GM21526 (cell line): ENCODE measurements at regions not wholly inside any gene's neighbourhood (a gene's known extent, or its start where the extent isn't known, plus 50 kb on each side); places are given as distances from the start of the nearest gene placed in this dataset.
"Not testable (repeated sequence)": the region's sequence is repeated elsewhere in the genome, so short reads cannot be mapped to it uniquely, and the experiment has no call there.

ENCODE experiments used
- ATAC-seq: cut with Tn5 transposase; IDR thresholded peaks from one replicate; pipeline ENCODE4 v1.9.1; 2021; ENCODE audit warnings: moderate library complexity; ENCODE audit not compliant: unreplicated experiment, low FRiP score

DNA sequence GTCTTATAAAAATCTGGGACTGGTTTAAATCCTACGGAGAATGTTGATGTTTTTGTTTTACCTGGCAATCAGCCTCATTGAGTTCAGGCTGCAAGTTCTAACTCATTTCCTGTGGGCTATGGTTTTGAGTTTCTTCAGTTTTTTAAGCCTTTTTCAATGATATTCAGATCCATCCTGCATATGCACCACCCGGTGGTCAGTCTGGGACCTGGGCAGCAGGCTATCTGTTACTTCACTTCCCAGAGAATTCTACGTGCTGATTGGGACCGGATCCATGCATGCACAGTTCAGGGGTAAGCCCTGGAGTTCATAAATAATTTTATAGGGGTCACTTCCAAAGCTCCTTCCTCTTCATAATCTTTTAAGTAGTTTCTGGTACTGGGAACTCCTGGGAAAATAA is 339.2 kb upstream of the HNRNPA3 start:
- no peak for ATAC-seq

DNA sequence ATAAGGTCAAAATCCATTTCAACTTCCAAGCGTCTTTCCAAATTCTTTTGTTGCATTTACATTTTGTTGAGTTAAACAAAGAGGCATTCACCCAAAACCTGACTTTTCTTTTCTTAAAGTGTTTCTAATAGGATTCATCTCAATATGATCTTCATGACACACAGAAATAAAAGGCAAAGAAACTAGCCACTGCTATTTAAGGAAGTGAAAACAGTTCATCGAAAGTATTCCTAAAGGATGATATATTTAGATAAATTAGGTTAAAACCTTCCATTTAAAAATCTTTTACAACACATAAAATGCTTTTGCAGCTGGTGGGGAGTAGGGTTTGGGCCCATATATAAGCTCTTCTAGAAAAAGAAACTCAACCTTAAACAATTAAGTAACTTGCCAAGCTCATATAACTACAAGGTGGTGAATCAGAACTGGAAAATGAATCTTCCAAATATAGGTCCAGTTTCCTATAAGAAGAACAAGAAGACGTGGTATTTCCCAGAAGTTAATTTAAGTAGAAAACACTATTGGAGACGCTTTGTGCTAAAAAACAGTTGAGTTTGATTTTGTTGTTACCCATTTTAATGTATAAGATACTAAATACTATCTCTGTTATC is 336.0 kb upstream of the HNRNPA3 start:
- ATAC-seq: no peak

DNA sequence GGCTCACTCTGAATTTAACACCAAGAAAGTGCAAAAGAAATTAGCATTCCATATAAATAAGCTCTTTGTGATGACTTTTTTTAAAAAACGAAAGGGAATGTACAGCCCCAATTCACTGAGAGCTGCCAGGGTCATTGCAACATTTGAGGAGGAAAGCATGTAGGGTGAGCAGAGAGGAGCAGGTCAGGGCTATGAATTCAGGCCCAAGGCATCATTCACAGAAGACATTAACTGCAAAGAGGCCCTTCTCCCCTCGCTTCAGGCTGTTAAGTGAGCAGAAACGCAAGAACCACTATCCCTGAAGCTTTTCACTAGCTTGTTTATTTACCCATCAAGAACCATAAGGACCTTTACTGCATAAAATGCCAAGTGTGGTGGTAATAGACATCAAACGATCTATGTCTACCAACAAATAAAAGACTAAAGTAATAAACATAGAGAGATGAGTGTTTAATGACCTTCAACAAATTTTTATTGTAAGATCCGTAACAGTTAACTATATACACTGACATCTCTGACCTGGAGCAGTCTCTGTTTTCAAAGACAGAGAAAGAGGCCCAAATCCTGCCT is 333.1 kb upstream of the HNRNPA3 start:
- ATAC-seq: no peak

DNA sequence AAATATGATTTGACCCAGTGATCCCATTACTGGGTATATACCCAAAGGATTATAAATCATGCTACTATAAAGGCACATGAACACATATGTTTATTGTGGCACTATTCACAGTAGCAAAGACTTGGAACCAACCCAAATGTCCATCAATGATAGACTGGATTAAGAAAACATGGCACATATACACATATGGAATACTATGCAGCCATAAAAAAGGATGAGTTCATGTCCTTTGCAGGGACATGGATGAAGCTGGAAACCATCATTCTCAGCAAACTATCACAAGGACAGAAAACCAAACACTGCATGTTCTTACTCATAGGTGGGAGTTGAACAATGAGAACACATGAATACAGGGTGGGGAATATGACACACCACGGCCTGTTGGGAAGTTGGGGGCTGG is 330.5 kb upstream of the HNRNPA3 start:
- ATAC-seq: not testable (repeated sequence)

DNA sequence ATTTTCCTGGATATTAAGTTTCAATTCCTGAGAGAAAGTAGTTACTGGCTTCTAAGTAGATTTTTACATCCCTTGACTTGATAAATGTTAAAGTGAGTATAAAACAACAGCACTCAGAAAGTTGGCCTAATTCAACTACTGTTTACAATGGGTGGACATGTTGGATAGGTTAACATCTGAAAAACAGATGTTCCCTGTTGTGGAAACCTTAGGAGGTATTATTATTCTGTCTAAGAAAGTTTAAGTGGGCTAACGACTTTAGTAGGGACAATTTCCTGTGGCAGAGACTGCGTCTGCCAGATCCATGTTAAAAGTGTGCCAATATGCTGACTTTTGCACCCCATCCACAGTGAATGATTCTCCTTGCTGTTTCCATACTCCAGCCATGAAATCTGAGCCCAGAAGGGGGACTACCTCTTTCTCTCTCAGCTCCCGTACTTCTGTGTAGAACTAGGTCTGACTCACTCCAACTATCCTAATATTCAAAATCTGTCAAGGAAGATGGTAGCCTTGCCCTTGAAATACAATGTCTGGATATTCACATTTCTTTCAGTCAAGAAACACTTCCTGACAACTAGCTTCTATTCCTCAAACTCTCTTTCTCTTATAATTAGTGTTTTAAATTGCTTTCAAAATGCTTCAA is 327.5 kb upstream of the HNRNPA3 start:
- ATAC-seq: no peak

DNA sequence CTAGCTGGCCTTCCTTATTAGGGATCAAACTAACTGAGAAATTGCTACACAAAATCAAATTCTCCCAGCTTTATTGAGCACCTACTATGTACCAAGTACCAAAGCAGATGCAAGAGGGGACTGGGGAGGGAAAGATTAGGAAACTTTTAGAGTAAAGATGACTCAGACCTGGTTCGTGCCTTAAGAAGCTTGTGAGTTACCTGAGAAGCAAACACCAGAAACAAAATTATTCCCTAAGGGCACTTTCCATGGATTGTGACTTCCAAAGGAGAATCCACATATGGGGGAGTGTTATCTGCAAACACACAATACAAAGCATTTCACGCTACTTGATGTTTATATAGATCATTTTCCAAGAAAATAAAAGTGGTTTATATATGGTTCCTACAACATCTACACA is 326.9 kb upstream of the HNRNPA3 start:
- ATAC-seq: no peak

DNA sequence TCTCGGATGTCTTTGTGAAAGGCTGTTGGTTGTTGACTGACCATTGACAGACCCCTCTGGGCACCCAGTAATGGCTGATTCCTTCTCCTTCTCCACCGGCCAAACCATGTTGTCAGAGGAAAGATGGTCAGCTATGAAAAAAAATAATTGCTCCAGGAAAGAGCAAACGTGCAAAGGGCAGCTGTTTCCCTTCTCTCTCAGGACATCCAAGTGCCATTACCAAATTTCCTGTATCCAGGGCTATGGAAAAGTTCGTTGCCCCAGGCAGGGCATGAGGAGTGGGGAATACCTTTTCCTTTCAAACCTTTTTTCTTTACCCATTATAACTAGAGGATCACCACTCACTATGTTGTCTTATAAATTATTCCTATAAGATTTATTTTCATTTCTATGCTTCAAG is 321.5 kb upstream of the HNRNPA3 start:
- ATAC-seq: no peak

DNA sequence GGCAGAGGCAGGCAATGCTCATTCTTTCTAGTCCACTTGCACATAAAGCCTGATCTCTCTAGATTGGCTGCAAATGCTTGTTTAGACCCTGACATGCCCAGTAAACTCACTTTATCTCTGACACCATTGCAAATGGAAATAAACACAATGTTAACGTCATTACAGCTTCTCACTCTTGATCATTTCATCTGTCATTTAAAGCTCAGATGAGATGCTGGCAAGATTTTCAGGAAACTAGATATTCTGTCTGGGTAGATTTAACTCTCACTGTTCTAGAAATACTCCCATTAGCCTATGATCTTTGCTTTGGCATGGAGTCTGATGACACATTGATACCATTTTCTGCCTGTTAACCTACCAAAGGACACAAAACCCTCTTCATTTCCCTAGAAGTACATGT is 320.7 kb upstream of the HNRNPA3 start:
- no peak for ATAC-seq

DNA sequence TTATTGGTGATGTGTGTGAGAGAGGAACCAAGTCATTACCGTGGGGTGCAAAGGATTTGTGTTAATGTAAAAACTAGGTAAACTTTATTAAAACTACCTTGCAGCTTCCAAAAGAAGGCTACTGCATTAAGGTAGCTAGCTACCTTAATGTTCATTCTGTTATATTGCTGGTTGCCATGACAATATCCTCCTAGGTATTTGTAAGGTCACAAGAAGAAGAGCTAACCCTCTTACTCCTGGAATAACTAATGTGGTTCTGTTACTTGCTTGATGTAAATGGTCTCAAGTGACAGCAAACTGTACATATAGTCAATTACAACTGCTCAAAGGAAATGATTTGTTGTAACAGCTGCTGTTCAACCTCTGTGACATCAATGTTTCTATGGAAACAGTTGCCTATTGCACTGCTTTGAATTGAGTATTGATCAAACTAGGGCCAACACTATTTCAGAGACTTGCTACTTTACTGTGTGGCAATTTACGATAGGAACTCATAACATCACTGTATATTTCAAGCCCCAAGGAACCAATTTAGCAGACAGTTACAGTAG is 319.8 kb upstream of the HNRNPA3 start:
- ATAC-seq: no peak

DNA sequence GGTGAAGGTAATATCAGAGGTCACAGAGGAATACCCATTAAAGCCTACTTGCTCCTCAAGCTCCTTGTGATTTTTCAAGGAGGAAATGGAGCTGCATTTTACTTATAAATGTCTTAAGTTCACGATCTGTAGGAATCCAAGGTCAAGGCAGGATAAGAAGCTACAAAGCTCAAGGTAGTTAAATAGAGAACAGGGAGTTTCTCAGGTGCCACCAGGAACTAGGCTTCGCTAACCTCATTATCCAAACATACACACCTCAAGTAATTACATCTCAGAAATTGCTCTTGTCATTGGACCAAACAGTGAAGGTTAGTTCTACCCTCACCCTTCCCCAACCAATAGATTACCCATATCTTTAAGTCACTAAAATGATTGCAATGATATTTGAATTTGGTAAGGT is 317.4 kb upstream of the HNRNPA3 start:
- ATAC-seq: no peak

DNA sequence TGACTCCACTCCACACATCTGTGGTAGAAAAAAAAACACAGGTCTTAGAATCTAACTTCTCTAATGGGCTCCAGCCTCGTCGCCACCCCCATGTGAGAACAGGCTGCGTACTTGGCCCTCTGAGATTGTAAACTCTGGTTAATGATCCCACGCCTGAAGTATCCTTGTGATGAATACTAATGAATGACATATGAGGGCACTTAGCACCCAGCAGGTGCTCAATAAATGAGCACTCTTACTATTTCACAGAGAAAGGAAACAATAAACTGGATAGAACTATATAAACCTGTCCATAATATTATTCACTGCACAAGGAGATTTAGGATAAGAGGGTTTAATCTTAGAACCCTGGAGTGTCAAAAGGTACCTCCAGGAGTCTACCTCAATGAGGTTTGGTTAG is 310.1 kb upstream of the HNRNPA3 start:
- ATAC-seq: no peak

DNA sequence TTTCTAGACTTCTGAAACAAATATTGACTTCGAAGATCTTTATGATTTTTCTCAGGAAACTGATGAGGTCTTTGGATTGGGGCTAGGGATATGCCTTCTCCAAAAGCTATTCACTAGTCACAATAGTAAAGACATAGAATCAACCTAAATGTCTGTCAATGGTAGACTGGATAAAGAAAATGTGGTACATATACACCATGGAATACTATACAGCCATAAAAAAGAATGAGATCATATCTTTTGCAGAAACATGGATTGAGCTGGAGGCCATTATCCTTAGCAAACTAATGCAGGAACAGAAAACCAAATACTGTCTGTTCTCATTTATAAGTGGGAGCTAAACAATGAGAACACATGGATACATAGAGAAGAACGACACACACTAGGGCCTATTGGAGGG is 308.5 kb upstream of the HNRNPA3 start:
- ATAC-seq: not testable (repeated sequence)

DNA sequence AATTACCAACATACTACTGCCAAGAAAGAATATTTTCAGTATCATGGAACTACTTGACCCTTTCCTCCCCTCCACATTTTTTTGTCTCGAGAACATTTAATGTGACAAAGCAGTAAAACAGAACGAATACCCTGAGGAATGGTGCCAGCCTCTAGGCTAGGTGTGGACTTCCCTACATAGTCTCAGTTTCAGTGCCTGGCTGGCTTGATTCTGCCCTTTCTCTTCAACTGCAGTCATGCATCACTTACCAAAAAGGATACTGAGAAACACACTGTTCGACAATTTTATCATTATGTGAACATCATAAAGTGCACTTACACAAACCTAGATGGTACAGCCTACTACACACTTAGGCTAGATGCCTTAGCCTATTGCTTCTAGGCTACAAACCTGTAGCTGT is 305.3 kb upstream of the HNRNPA3 start:
- ATAC-seq: no peak

DNA sequence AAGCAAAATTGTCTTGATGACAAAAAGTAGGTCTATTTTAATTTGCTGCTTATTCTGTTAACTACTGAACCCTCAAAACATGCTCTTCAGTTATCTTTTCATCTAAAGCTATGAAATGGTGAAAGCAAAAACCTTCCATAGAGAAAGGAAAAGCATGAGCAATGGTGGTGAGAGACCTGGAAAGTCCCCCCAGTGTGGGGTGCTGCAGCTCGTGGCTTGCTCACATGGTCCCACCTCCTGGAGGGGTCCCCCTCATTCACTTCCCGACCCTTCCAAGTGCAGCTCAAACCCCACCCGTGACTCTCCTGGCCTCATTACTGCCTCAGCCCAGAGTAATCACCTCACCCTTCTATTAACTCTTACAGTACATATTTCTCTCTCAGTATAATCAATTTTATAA is 301.8 kb upstream of the HNRNPA3 start:
- no peak for ATAC-seq

DNA sequence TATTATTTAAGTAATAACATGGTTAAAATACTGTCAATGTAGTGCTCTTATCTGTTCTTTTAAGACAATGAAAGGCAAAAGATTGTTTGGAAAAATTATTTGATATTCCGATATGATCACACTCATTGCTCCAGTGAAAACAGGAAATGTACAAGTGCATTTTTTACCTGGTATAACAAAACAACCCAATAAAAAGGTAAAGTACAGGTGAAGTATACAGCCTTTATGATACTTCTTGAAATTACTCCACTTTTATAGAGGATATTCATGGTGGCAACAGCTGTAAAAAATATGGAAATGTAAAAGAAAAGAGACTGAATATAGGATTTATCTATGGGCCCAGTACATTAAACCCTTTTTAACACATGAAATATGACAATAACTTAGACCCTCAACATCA is 298.6 kb upstream of the HNRNPA3 start:
- ATAC-seq: no peak

DNA sequence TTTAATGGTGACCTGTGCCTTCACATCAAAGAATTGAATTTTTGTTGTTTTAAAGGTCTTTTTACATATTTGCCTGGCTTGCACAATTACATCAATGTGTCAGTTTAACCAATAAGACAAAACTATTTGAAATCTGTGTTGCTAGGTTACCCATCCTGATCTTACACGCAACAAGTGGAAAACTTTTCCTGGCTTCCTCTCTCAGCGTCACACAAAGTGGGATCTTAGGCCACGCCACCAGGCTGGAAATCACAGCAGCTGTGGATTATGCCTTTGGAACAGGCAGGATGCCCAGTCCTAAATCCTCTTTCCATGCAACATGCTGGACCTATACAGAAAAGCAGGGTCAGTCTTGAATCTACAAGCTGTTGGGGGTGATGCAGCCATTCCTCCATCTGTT is 298.2 kb upstream of the HNRNPA3 start:
- ATAC-seq: no peak

DNA sequence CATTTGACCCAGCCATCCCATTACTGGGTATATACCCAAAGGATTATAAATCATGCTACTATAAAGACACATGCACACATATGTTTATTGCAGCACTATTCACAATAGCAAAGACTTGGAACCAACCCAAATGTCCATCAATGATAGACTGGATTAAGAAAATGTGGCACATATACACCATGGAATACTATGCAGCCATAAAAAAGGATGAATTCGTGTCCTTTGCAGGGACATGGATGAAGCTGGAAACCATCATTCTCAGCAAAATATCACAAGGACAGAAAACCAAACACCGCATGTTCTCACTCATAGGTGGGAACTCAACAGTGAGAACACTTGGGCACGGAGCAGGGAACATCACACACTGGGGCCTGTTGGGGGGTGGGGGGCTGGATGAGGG is 290.0 kb upstream of the HNRNPA3 start:
- ATAC-seq: not testable (repeated sequence)

DNA sequence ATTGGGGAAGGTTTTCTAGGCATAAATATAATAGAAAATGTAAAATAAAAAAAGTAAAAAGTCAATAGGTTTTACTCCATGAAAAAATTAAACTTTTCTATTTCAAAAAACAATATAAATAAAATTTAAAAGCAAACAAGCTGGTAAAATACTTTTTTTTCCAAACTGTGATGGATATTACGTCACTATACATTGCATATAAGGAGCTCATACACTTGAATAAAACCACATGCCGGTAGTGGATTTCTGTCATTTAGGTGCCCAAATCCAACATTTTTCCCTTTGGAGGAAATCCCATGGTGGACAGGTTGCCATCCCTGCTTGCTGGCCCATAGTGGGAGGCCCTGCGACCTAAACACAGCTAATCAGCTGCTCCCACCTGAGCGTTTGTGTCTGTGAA is 289.4 kb upstream of the HNRNPA3 start:
- ATAC-seq: no peak

DNA sequence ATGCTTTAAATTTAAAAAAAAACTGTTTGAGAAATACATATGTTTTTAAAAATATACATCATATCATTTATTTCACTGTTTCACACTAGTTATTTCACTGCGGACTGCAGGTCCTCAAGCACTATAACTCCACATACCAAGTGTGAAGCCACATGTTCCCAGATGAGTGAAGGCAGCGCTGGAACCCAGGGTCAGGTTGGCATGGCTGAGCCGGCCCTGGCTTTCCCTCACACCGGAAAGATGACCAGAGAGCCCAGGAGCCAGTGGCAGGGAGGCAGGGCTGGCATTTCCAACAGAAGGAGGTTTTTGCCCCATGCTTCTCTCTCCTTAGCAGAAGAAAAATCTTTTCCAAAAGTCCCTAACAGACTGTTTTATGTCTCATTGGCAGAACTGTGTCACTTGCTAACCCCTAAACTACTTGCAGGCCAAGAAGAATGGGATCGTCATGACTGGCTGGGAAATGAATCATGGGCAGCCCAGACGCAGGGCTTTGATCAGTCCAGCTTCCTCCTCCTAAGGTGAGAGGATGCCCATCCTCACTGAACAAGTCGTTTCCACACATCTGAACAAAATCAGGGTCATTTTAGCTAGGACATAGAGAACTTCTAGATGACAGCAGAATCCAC is 287.6 kb upstream of the HNRNPA3 start:
- no peak for ATAC-seq

DNA sequence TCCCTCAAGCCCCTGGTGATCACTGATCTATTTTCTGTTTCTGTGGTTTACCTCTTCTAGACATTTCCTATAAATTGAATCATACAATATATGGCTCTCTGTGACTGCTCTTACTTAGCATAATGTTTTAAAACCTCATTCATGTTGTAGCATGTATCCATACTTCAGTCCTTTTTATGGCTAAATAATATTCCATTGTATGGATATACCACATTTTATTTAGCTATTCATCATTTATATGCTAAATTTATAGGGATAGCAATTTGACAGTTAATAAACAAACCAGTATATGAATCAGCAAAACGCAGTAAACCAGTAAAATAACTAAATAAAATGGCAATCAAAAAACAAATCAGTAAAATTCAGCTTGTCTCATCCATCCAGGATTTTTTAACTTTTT is 286.1 kb upstream of the HNRNPA3 start:
- ATAC-seq: no peak

DNA sequence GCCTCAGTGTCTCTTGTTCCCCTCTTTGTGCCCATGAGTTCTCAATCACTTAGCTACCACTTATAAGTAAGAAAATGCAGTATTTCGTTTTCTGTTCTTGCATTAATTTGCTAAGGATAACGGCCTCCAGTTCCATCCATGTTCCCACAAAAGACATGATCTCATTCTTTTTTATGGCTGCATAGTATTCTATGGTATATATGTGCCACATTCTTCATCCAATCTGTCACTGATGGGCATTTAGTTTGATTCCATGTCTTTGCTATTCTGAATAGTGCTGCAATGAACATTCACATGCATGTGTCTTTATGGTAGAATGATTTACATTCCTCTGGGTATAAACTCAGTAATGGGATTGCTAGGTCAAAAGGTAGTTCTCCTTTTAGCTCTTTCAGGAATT is 283.2 kb upstream of the HNRNPA3 start:
- ATAC-seq: not testable (repeated sequence)
